Stomach (tissue), 8 donors: ENCODE measurements at regions not wholly inside any gene's neighbourhood (a gene's known extent, or its start where the extent isn't known, plus 50 kb on each side); places are given as distances from the start of the nearest gene placed in this dataset.

Experiments
- DNase-seq, 2 donors: peaks; one replicate each; pipeline versions ENCODE4 v3.0.0 to v3.0.0-alpha.2; 2013 to 2019
- H3K27ac ChIP-seq, 5 donors: fragments of 200-600 bp in 4 of 5; sonication (generic) in 4 of 5; one replicate each; pipeline ENCODE4 v1.5.1; 2013 to 2019; ENCODE audit warnings: mild to moderate bottlenecking in 1 of 5, moderate library complexity in 1 of 5
- H3K27me3 ChIP-seq, 3 donors: fragments of 200-600 bp; sonication (generic); one replicate each; pipeline ENCODE4 v1.5.1; 2017 to 2019; ENCODE audit warnings: mixed run types in 1 of 3
- H3K36me3 ChIP-seq, 4 donors: fragments of 200-600 bp; sonication (generic); 1 replicate in 3 of 4; 2 replicates in 1 of 4; pipeline ENCODE4 v1.5.1; 2016 to 2019
- H3K4me1 ChIP-seq, 4 donors: fragments of 200-600 bp; sonication (generic); one replicate each; pipeline ENCODE4 v1.5.1; 2016 to 2019
- H3K4me3 ChIP-seq, 4 donors: fragments of 200-600 bp; sonication (generic) in 3 of 4; one replicate each; pipeline ENCODE4 v1.5.1; 2016 to 2019; ENCODE audit warnings: mild to moderate bottlenecking in 1 of 4
- H3K9me3 ChIP-seq, 4 donors: fragments of 200-600 bp; sonication (generic); one replicate each; pipeline ENCODE4 v1.5.1; 2016 to 2019
- EP300 ChIP-seq: sonication (generic); formaldehyde crosslinking; IDR thresholded peaks from one replicate; pipeline ENCODE4 v1.6.1; 2017; ENCODE audit warnings: antibody characterized with exemption
- POLR2A ChIP-seq, 4 donors: fragments of 450-650 bp; IDR thresholded peaks; one replicate each; pipeline ENCODE4 v1.6.1; 2016; ENCODE audit warnings: antibody characterized with exemption in 4 of 4, control low read depth in 2 of 4, mild to moderate bottlenecking in 1 of 4, moderate library complexity in 1 of 4
- POLR2AphosphoS5 ChIP-seq, 3 donors: sonication (generic); formaldehyde crosslinking; IDR thresholded peaks; one replicate each; pipeline ENCODE4 v1.6.1; 2016; ENCODE audit warnings: antibody characterized with exemption in 3 of 3
- WGBS, 5 donors: extraction: QIAGEN DNeasy Blood & Tissue Kit in 3 of 5; methylation state at CpG; one replicate each; pipeline versions ENCODE4 v1.1.5 to v1.1.7; 2013 to 2018; 5-methylcytosine and 5-hydroxymethylcytosine counted together
- intact Hi-C: fragments of 100-400 bp; cut with DNase I; formaldehyde crosslinking; loops from one replicate; pipeline ENCODE4 v1.15.1; 2023; ENCODE audit warnings: low total_unique reads
- TF ChIP-seq, protein P1 (sequence below), 7 experiments: fragments of 450-650 bp in 4 of 7; fragments of 200-600 bp in 3 of 7; sonication (generic) in 3 of 7; IDR thresholded peaks; one replicate each; pipeline ENCODE4 v1.5.1; 2016 to 2019; ENCODE audit warnings: antibody characterized with exemption in 7 of 7, control low read depth in 2 of 7, mild to moderate bottlenecking in 1 of 7
- donor health status: healthy with polysubstance abuse.
- donor health status: Bipolar disorder and iron deficiency.
- donor health status: healthy.

DNA sequence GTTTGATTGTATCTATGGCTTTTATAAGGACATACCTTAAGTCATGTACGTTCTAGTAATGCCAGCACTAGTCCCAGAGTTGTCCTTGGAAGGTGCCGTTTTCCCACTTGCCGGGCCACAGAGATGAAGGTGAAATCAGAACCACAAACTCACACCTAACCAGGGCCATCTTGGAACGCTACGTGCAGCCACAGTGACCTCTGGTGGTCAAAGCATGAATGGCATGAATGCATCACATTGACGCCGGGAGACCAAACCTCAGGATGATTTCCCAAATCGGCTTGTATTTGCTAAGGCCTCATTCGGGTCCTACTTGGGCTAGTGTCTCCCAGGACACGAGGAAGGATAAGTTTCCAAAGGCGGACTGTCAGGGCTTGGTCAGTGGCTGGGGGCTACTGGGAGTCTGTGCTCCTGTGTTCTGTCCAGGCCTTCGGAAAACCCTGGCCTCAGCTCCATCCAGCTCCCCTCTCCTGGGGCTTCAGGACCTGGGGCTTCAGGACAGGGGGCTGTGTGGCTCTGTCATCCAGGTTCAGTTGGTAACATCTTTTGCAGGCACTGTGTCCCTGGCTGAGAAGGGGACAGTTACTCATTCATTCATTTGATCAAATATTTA lies 260.5 kb downstream of the PRDM2 start:
- Histone ChIP-seq H3K4me3 (no peak overlapping the region), H3K27me3 (peaks cover 0 to 11% (median 0%) of the 10 kb centered on the region in 3 donors), H3K36me3 (no peaks in the 10 kb centered on the region), H3K4me1 (no peaks in the 10 kb centered on the region), H3K9me3 (no peaks in the 10 kb centered on the region), H3K27ac (no peak overlapping the region)
- DNase-seq, result peak; percentile 74 to 86
- TF ChIP-seq, protein P1, sequence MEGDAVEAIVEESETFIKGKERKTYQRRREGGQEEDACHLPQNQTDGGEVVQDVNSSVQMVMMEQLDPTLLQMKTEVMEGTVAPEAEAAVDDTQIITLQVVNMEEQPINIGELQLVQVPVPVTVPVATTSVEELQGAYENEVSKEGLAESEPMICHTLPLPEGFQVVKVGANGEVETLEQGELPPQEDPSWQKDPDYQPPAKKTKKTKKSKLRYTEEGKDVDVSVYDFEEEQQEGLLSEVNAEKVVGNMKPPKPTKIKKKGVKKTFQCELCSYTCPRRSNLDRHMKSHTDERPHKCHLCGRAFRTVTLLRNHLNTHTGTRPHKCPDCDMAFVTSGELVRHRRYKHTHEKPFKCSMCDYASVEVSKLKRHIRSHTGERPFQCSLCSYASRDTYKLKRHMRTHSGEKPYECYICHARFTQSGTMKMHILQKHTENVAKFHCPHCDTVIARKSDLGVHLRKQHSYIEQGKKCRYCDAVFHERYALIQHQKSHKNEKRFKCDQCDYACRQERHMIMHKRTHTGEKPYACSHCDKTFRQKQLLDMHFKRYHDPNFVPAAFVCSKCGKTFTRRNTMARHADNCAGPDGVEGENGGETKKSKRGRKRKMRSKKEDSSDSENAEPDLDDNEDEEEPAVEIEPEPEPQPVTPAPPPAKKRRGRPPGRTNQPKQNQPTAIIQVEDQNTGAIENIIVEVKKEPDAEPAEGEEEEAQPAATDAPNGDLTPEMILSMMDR (IDR thresholded peaks at IDR 0.05), result peak in 6 of 7 experiments; percentile 51 to 97 (median 93)
- no peak for TF ChIP-seq POLR2AphosphoS5 (IDR thresholded peaks at IDR 0.05)
- TF ChIP-seq EP300, result no peak
- no peak for TF ChIP-seq POLR2A (IDR thresholded peaks at IDR 0.05)
- WGBS, 5 donors, result 10 to 15% (median 12%) methylated on average over 9 to 12 of the region's 12 CpGs
- intact Hi-C loops, result loop anchor here (5.0 kb wide), 1 partner anchor 298 kb away; no protein-coding TSS in a partner anchor

DNA sequence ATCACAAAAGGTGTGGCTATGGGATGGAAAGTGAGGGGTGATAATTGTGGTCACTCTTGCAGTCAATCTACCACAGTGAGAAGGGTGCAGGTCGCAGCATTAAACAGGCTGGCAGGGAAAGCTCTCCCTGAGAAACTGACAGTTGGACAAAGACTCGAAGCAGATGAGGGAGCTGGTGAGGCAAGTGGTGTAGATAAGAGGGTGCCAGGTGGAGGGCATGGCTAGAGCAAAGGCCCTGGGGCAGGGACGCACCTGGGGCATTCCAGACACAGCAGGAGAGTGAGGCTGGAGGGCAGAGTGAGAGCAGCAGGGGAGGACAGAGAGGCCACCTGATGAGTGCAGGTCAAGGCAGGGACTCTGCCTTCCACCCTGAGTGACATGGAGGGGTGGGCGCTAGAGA lies 264.8 kb downstream of the PRDM2 start:
- TF ChIP-seq EP300 (no peak), POLR2AphosphoS5 (IDR thresholded peaks at IDR 0.05) (no peak), POLR2A (IDR thresholded peaks at IDR 0.05) (no peak)
- TF ChIP-seq, protein P1 (IDR thresholded peaks at IDR 0.05), result no peak
- Histone ChIP-seq H3K36me3 (no peaks in the 10 kb centered on the region), H3K4me3 (no peak overlapping the region), H3K9me3 (no peaks in the 10 kb centered on the region), H3K4me1 (no peaks in the 10 kb centered on the region), H3K27ac (no peak overlapping the region), H3K27me3 (peaks cover 0 to 13% (median 0%) of the 10 kb centered on the region in 3 donors)
- 62 to 77% (median 72%) methylated on average over 4 of the region's 4 CpGs for WGBS, 5 donors
- intact Hi-C loops, result loop anchor here (5.0 kb wide), 1 partner anchor 302 kb away; no protein-coding TSS in a partner anchor
- DNase-seq, result no peak

DNA sequence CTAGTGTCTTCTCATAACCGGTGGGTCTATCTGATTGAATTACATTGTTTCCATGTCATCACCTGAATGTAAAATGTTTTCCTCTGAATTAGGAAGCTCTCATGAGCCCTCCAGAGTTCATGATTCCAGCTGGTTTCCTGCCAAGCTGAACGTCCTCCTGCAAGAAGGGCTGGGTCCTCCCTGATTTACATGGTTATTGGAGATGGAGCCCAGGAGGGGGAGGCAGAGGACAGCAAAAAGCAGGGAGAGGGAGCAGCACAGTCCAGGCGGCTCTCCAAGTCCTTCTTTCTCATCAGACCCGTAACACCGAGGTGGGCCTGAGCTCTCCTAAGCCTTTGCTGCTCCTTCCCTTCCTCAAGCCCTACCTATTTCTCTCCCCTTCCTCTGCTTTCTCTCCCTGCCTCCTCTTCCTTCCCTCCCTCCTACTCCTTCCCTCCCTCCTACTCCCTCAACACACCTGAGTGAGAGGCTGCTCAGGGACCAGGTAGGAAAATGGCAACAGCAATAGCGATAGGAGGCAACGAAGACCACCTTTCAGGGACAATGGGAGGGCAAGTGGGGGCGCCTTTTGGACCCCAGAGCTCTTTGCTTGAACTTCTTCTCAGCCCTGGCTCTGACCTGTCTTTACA lies 265.9 kb downstream of the PRDM2 start:
- WGBS, 5 donors, result 23 to 36% (median 29%) methylated on average over 8 of the region's 8 CpGs
- Histone ChIP-seq H3K27ac (no peak overlapping the region), H3K4me3 (no peak overlapping the region), H3K4me1 (no peaks in the 10 kb centered on the region), H3K36me3 (no peaks in the 10 kb centered on the region), H3K27me3 (peaks cover 0 to 13% (median 0%) of the 10 kb centered on the region in 3 donors), H3K9me3 (peaks cover 0 to 10% (median 8%) of the 10 kb centered on the region in 4 donors)
- intact Hi-C loops, result no loop called here
- TF ChIP-seq, protein P1 (IDR thresholded peaks at IDR 0.05), result peak in 2 of 7 experiments; percentile 12 to 23
- no peak for TF ChIP-seq POLR2A (IDR thresholded peaks at IDR 0.05)
- no peak for TF ChIP-seq POLR2AphosphoS5 (IDR thresholded peaks at IDR 0.05)
- no peak for TF ChIP-seq EP300
- DNase-seq, result peak; percentile 33 to 91

DNA sequence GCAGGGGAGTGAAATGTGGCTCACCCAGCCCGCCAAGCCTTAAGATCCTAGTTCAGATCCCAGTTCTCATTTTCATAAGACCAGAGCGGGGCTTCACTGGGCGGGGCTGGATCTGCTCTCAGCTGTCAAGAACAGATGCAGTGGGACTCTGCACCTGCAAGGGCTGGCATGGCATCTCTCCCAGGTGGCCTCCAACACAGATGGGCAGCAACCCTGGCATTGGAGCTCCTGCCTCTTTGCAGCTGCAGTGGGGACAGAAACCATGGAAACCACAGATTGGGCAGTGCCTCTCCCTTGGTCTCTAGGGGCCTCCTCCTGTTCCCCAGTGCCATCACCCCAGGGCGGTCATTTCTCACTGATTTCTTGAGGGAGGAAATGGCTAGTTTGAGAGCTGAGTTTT lies 267.7 kb downstream of the PRDM2 start:
- no peaks in the 10 kb centered on the region for H3K4me1 ChIP-seq
- H3K27ac ChIP-seq, result no peak overlapping the region
- 75 to 89% (median 83%) methylated on average over 3 to 4 of the region's 4 CpGs for WGBS, 5 donors
- no peak overlapping the region for H3K4me3 ChIP-seq
- H3K9me3 ChIP-seq, result peaks cover 0 to 19% (median 13%) of the 10 kb centered on the region in 4 donors
- intact Hi-C loops, result no loop called here
- TF ChIP-seq EP300 (no peak), POLR2A (IDR thresholded peaks at IDR 0.05) (no peak), POLR2AphosphoS5 (IDR thresholded peaks at IDR 0.05) (no peak)
- TF ChIP-seq, protein P1 (IDR thresholded peaks at IDR 0.05), result no peak
- no peaks in the 10 kb centered on the region for H3K36me3 ChIP-seq
- H3K27me3 ChIP-seq, result peaks cover 0 to 13% (median 0%) of the 10 kb centered on the region in 3 donors
- DNase-seq, result no peak
